OCI-LY3 (cell line): ENCODE measurements at regions not wholly inside any gene's neighbourhood (a gene's known extent, or its start where the extent isn't known, plus 50 kb on each side); places are given as distances from the start of the nearest gene placed in this dataset.

Experiments used
- EZH2phosphoT487 ChIP-seq: fragments of 200-600 bp; shearing (Covaris generic); IDR thresholded peaks from 2 replicates; pipeline ENCODE4 v1.6.1; 2018; ENCODE audit warnings: antibody characterized with exemption, mixed run types, low read depth
- TF ChIP-seq, protein P1 (sequence below): fragments of 200-600, 300-600 bp; sonication (generic); IDR thresholded peaks from 2 replicates; pipeline ENCODE4 v1.5.1; 2014; ENCODE audit warnings: antibody characterized with exemption, low read length, low read depth

DNA sequence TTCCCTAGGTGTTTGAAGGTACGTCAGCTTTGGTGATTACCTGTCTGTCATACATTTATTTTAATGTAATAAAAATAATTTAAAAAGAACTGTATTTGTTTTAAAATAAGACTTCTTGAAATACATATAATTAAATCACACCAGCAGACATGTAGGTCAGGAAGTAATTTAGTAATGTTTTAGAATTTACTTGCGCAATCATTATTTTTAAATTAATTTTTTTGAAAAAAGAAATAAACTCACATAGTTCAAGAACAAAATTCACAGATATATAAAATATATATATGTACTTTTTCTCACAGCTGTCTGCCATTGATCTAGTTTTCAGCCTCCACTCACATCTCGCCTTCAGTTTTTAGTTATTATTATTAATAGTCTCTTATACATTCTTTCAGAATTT is 875.9 kb downstream of the TTLL7 start:
- TF ChIP-seq, protein P1, sequence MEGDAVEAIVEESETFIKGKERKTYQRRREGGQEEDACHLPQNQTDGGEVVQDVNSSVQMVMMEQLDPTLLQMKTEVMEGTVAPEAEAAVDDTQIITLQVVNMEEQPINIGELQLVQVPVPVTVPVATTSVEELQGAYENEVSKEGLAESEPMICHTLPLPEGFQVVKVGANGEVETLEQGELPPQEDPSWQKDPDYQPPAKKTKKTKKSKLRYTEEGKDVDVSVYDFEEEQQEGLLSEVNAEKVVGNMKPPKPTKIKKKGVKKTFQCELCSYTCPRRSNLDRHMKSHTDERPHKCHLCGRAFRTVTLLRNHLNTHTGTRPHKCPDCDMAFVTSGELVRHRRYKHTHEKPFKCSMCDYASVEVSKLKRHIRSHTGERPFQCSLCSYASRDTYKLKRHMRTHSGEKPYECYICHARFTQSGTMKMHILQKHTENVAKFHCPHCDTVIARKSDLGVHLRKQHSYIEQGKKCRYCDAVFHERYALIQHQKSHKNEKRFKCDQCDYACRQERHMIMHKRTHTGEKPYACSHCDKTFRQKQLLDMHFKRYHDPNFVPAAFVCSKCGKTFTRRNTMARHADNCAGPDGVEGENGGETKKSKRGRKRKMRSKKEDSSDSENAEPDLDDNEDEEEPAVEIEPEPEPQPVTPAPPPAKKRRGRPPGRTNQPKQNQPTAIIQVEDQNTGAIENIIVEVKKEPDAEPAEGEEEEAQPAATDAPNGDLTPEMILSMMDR, result no peak
- TF ChIP-seq EZH2phosphoT487, result no peak
